ENCODE measurements at regions not wholly inside any gene's neighbourhood (a gene's known extent, or its start where the extent isn't known, plus 50 kb on each side); places are given as distances from the start of the nearest gene placed in this dataset.
A peak's percentile ranks its signal among the peaks of the same experiment; 100 is the strongest.

DNA sequence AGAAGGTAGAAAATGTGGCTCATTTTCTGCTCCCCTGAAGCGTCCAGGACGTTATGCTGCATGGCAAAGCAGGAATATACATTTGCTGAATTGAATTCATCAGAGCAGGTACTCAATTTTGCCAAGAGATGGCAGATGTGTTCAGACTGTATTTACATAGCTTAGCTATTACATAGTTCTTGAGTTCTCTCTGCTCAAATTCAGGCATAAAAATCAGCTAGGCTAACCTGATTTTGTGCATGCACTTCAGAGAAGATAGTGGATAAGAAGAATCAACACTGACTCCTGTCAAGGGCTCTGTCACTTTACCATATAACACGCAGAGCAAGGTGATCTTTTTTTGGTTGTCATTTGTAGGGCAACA, 209.2 kb upstream of the FAM3C start (continued):
- TF ChIP-seq SIN3A (IDR thresholded peaks at IDR 0.05; ENCODE audit: low read depth), result no peak
- TF ChIP-seq SRF (IDR thresholded peaks at IDR 0.05; ENCODE audit: low read depth), result no peak
- TF ChIP-seq ZNF274 (IDR thresholded peaks at IDR 0.05; ENCODE audit: low read depth, low read length), result no peak

DNA sequence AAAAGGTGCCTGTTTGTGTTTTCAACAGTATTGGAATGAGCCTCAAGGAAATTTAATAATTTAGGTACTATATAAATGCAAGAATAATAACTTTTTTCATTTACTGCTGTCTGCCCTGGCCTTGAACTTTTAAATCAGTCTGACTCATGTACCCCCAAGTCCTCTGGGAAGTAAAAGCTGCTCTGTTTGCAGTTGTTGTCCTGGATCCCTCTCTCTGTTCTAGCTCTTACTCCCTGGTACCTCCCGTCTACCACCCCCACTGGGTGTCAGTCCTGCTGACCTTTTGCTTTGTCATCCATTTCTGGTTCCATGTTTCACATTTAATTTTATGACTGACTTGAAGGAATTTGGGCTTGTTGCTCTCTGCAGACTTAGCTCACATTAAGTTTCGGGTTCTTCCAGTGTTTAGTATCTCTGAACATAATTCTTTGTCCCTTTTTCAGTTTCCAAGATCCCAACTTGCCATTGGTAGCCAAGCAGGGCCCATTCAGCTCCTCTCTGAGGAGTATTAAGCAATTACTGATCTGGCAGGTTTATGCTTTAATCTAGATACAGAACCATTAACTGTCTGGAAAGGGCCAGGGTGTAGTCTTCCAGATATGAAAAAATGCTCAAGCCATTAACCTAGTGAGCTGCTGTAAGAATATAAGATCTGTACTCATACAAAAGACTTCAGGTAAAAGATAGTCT, 208.7 kb upstream of the FAM3C start:
- no peak overlapping the region for H3K4me2 ChIP-seq (ENCODE audit: low read length)
- BruUV-seq (replicated peaks), result no TSS peak
- H3K27me3 ChIP-seq (ENCODE audit: insufficient read depth, low read length), result no peaks in the 10 kb centered on the region
- H2AFZ ChIP-seq (ENCODE audit: low read depth, low read length, poor library complexity, severe bottlenecking), result peak overlapping the region; percentile 18
- H3K4me1 ChIP-seq (ENCODE audit: control insufficient read depth in 1 of 2, insufficient read depth in 2 of 2, low read length in 2 of 2), result 0 out of 4 replicates have a peak, but pooled peaks cover 0 to 5% of the 10 kb centered on the region in 2 experiments
- RAD21 ChIA-PET (ENCODE audit: low non-redundant PET in 1 of 2, low total read pairs in 2 of 2, uncharacterized antibody in 2 of 2, unreplicated experiment in 2 of 2), result interaction anchor here (0.8 to 1.6 kb wide), 2 partner anchors 389 to 390 kb away, joined by 3 to 6 read pairs; no protein-coding TSS in a partner anchor
- POLR2A ChIA-PET, result interaction anchor here (1.5 kb wide), 1 partner anchor 390 kb away, joined by 4 read pairs; no protein-coding TSS in a partner anchor
- TF ChIP-seq POLR2A (IDR thresholded peaks at IDR 0.05; ENCODE audit: borderline replicate concordance, extremely low read depth, insufficient read depth, insufficient read length) (no peak), ZNF274 (IDR thresholded peaks at IDR 0.05; ENCODE audit: low read depth, low read length) (no peak), SIN3A (IDR thresholded peaks at IDR 0.05; ENCODE audit: low read depth) (no peak), EZH2 (IDR thresholded peaks at IDR 0.05) (no peak), YY1 (IDR thresholded peaks at IDR 0.05; ENCODE audit: extremely low read depth, insufficient replicate concordance, low read depth, low read length) (no peak), EZH2phosphoT487 (IDR thresholded peaks at IDR 0.05; ENCODE audit: borderline replicate concordance) (no peak), SRF (IDR thresholded peaks at IDR 0.05; ENCODE audit: low read depth) (no peak), ZFX (IDR thresholded peaks at IDR 0.05) (no peak), RAD21 (IDR thresholded peaks at IDR 0.05; ENCODE audit: low read depth) (no peak), CEBPB (IDR thresholded peaks at IDR 0.05; ENCODE audit: low read depth) (no peak)
- H3K9me2 ChIP-seq (ENCODE audit: insufficient read depth), result no peaks in the 10 kb centered on the region
- H3K27ac ChIP-seq (ENCODE audit: low read depth, low read length), result no peak overlapping the region
- CTCF ChIA-PET, result interaction anchor here (1.1 to 3.5 kb wide), 4 partner anchors 20 to 390 kb away, joined by 3 to 48 read pairs (median 6); no protein-coding TSS in a partner anchor
- H3K4me3 ChIP-seq (replicated peaks in 1 of 2; ENCODE audit: low read depth in 1 of 2, low read length in 2 of 2), result no peak overlapping the region
- no peaks in the 10 kb centered on the region for H3K36me3 ChIP-seq (ENCODE audit: control insufficient read depth in 1 of 2, insufficient read depth in 2 of 2, low read length in 2 of 2)
- no peaks in the 10 kb centered on the region for H4K20me1 ChIP-seq (ENCODE audit: insufficient read depth)
- H3K9me3 ChIP-seq (ENCODE audit: control insufficient read depth in 1 of 2, insufficient read depth in 1 of 2, low read depth in 1 of 2, low read length in 2 of 2), result no peaks in the 10 kb centered on the region
- H3K9ac ChIP-seq (ENCODE audit: low read length), result no peak overlapping the region
- no peak for DNase-seq (ENCODE audit: low read depth, low spot score)
- peak; percentile 36; the same call in 1 of the 2 replicates for ATAC-seq
- intact Hi-C loops (cut with micrococcal nuclease), result loop anchor here (10.0 kb wide), 1 partner anchor 390 kb away; no protein-coding TSS in a partner anchor
- H3K79me2 ChIP-seq (ENCODE audit: insufficient read depth, low read length), result no peaks in the 10 kb centered on the region
